ENCODE measurements at regions not wholly inside any gene's neighbourhood (a gene's known extent, or its start where the extent isn't known, plus 50 kb on each side); places are given as distances from the start of the nearest gene placed in this dataset.
"Not testable (repeated sequence)": the region's sequence is repeated elsewhere in the genome, so short reads cannot be mapped to it uniquely, and the experiment has no call there.

GRCh38 chr3:10628891-10629670 is 123.7 kb upstream of the ATP2B2 start:
- no peak for DNase-seq

DNA sequence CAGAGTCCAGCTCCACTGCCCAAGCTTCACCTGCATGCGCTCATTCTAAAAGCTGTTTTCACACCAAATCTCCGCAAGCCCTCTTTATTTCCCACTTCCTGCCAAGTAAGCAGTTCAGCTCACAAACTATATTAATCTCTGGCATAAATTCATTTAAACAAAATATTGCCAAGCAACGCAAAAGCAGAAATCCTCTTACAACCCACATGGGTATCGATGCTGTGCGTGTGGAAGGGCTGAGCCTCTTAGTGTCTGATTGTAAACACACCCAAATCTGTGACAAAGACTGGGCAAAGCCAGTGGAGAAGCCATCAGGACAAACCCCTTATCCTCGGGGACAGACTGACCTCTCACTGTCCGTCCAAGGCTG is 124.3 kb upstream of the ATP2B2 start:
- DNase-seq = no peak

DNA sequence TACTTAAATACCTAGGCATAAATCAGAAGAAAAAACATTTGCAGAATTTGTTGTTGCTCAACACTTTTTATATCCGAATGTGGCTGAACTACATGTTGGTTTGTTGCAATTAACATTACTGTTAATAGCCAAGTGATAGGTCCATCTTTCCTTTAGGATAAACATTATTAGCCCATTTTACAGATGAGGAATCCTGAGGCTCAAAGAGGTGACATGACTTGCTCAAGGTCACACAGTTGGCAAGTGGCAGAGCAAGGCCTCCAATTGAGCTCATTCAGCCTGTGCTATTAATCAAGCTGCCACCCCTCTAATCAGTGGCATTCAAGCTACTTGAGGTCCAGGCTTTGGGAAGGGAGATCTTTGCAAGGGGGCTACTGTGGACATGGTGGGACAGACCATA is 125.8 kb upstream of the ATP2B2 start:
- no peak for DNase-seq

DNA sequence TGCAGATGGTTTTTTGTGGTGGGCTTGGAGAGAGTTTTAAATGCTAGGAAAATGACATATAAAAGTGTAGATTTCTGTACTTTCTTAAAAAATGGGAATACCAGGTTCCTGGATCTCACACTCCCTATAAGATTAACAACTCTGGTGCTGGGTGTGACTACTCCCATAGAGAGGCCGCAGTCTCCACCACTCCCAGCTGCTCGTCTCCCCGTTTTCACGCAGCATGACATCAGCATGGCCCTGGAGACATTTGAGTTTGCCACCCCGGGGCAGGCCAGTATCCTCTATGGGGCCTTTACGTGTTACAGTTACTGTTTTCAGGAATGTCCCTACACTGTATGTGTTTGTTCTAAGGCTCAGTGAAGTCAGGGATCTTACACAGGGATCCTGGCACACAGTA is 126.7 kb upstream of the ATP2B2 start:
- DNase-seq = no peak

GRCh38 chr3:10632741-10633140 is 127.4 kb upstream of the ATP2B2 start:
- DNase-seq = no peak

GRCh38 chr3:10635446-10636076 is 130.2 kb upstream of the ATP2B2 start:
- DNase-seq = no peak

- no peak for DNase-seq
These were observed 132.0 kb upstream of the ATP2B2 start for GRCh38 chr3:10637342-10637741.

DNA sequence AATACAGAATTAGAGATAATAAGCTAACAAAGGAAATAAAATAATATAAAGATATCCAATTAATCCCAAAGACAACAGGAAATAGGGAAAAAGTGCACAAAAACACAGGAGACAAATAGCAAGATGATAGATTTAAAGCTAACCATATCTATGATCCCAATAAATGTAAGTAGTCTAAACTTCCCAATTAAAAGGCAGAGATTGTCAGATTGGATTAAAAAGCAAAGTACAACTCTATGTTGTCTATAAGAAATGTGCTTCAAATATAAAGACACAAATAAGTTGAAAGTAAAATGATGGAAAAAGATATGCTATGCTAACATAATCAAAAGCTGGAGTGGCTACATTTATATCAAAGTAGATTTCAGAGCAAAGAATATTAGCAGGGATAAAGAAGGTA is 133.1 kb upstream of the ATP2B2 start:
- no peak for DNase-seq

GRCh38 chr3:10641760-10642159 is 136.4 kb upstream of the ATP2B2 start:
- DNase-seq = no peak

DNA sequence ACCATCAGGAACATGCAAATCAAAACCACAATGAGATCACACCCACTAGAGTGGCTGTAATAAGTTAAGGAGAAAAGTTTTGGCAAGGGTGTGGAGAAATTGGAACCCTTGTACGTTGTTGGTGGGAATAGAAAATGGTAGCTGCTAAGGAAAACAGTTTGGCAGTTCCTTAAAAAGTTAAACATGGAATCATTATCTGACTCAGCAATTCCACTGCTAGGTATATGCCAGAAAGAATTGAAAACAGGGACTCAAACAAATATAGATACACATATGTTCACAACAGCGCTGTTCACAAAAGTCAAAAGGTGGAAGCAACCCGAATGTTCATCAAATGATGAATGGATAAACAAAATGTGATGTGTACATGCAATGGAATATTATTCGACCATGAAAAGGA is 138.8 kb upstream of the ATP2B2 start:
- no peak for DNase-seq

DNA sequence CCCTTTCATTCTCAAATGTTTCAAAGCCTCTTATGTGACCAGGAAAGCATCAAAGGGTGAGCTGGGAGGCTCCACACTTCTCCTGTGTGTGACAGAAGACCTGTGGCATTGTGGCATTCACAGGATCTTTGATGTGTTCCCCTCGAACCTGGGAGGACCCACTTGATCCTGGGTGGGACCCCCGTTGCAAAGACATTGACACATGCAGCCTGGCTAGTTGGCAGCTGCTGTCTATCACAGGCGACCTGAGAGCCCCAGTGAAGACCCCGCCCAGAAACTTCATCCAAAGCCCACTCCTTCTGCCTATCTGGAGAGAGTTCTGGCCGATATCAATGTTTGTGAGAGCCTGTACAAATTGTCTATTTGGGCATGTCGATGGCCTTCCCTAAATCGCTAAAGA is 140.4 kb upstream of the ATP2B2 start:
- no peak for DNase-seq

- DNase-seq = no peak
These were observed 141.3 kb upstream of the ATP2B2 start for GRCh38 chr3:10646531-10647335.

DNA sequence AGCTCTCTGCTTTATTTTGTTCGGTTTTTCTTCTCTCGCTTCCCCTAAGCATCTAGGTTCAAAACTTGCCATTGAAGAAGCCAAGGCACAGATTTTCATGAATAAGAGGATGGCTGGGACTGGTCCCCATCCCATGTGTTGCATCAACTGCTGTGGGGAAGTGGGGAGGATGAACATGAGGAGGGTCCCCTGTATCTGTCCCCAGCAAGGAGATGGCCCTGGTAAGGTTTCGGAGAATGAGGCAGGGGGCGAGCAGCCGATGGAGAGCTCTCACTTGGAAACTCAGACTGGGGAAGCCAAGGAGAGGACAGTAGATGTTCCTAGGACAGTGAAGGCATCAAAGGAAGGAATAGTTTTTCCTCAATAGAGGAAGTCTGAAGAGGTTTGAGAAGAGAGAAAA is 142.0 kb upstream of the ATP2B2 start:
- DNase-seq = no peak

DNA sequence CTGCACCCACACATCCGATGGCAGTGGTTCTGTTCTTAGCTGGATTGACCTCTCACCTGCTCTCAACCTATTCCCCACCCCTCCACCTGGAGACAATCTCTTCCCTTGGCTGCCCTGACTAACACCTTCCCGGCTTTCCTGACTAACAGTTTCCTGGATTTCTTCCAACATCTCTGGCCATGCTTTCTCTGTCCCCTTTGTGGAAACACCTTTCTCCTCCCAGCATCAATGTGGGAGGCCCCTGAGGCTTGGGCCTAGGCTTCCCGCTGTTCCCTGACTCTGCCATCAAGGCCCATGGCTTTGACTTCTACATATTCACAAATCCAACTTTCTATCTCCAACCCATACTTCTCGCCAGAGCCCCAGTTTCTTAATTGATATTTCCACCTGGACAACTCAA is 142.8 kb upstream of the ATP2B2 start:
- DNase-seq = no peak

- not testable (repeated sequence) for DNase-seq
These were observed 144.1 kb upstream of the ATP2B2 start for GRCh38 chr3:10649463-10649862.

- no peak for DNase-seq
These were observed 146.1 kb upstream of the ATP2B2 start for GRCh38 chr3:10651506-10651905.

- DNase-seq = no peak
These were observed 147.9 kb upstream of the ATP2B2 start for GRCh38 chr3:10653241-10653640.

GRCh38 chr3:10653866-10654611 is 148.7 kb upstream of the ATP2B2 start:
- DNase-seq = no peak

DNA sequence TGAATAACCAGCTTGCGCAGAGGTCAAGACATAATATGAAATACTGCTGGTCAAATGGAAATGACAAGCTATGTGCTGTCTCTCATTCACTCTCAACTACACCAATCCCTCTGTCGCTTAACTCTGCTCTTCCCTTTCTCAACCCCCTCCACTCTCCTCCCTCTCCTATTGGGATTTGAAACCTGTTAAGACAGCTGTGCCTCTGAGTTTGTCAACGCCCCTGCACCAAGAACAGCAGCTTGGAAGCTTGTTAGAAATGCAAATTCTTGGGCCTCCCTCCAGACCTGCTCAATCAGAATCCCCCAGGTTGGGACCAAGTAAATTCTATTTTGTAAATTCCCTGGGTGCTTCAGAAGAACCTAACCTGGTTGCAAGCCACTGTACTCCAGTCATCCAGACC is 149.7 kb upstream of the ATP2B2 start:
- DNase-seq = no peak

- not testable (repeated sequence) for DNase-seq
These were observed 152.0 kb upstream of the ATP2B2 start for GRCh38 chr3:10657339-10657738.

GRCh38 chr3:10665592-10665991 is 150.4 kb upstream of the SLC6A11 start:
- no peak for DNase-seq

DNA sequence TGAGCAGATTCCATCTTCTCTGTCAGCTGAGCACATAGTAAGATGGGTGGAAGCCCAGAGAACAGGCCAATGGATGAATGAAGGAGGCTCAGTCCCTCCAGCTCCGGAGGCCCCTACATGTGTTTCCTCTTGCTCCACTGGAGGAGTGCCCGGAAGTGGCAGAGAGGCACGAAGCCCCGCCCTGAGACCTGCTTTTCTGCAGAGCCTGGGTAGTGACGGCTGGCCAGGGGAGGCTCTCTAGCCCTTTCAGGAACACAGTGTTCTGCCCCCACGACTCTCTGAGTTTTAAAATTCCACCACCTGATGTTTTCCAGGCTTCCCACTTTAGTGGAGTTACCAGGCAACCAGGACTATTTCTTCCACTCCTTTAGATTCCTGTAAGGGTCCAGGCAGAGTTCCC is 149.4 kb upstream of the SLC6A11 start:
- no peak for DNase-seq

- no peak for DNase-seq
These were observed 148.8 kb upstream of the SLC6A11 start for GRCh38 chr3:10667269-10667668.
